Fibroblast of the aortic adventitia (primary cell): ENCODE measurements at regions not wholly inside any gene's neighbourhood (a gene's known extent, or its start where the extent isn't known, plus 50 kb on each side); places are given as distances from the start of the nearest gene placed in this dataset.

Source experiments
- DNase-seq: peaks from one replicate; pipeline ENCODE4 v3.0.0-alpha.2; 2010; ENCODE audit warnings: low read depth
- H3K4me3 ChIP-seq: 2 replicates; pipeline ENCODE4 v1.5.1; 2011; ENCODE audit warnings: low read depth, mild to moderate bottlenecking, control low read depth, low read length, moderate library complexity
- CTCF ChIP-seq: IDR thresholded peaks from 2 replicates; pipeline ENCODE4 v1.5.1; 2011; ENCODE audit warnings: mild to moderate bottlenecking, low read length, control low read depth, inconsistent platforms; ENCODE audit not compliant: insufficient read depth

GRCh38 chr14:85123755-85124154 is 406.2 kb upstream of the FLRT2 start:
- H3K4me3 ChIP-seq = no peak overlapping the region
- DNase-seq = no peak
- TF ChIP-seq CTCF = no peak

- H3K4me3 ChIP-seq = no peak overlapping the region
- no peak for DNase-seq
- TF ChIP-seq CTCF = no peak
Observed at GRCh38 chr14:85124631-85125290, 405.2 kb upstream of the FLRT2 start.

GRCh38 chr14:85125291-85125670 is 404.7 kb upstream of the FLRT2 start:
- no peak for DNase-seq
- TF ChIP-seq CTCF = no peak
- H3K4me3 ChIP-seq = no peak overlapping the region

- DNase-seq = no peak
- no peak overlapping the region for H3K4me3 ChIP-seq
- TF ChIP-seq CTCF = no peak
Observed at GRCh38 chr14:85129921-85130320, 400.0 kb upstream of the FLRT2 start.

GRCh38 chr14:85131226-85131922 is 398.6 kb upstream of the FLRT2 start:
- TF ChIP-seq CTCF = no peak
- DNase-seq = no peak
- H3K4me3 ChIP-seq = no peak overlapping the region

- DNase-seq = no peak
- TF ChIP-seq CTCF = no peak
- H3K4me3 ChIP-seq = no peak overlapping the region
Observed at GRCh38 chr14:85142982-85143381, 387.0 kb upstream of the FLRT2 start.

GRCh38 chr14:85146779-85147178 is 383.2 kb upstream of the FLRT2 start:
- H3K4me3 ChIP-seq = no peak overlapping the region
- TF ChIP-seq CTCF = no peak
- no peak for DNase-seq
